ENCODE measurements at regions not wholly inside any gene's neighbourhood (a gene's known extent, or its start where the extent isn't known, plus 50 kb on each side); places are given as distances from the start of the nearest gene placed in this dataset.

DNA sequence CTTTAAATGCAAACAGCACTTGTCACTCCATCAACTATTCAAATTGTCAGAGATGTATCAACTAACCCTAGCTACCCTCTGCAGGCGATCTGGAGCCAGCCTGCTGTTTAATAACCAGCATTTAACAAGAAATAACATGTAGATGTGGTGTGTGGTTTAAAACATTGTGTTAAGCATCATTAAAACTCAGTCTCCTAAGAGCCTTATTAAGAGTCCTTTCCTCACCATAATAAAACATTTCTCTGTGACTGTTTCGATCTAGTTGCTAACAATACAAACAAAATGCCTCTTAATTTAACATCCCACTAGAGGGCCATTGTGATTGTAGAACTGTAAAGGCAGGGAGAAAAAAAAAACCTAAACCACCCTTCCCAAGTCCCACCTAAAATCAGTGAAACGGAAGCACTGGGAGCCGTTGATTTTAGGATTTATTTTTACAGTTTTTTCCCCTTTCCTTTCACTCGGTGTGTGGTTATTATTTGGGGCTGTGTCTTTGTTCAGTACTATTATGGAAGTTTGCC is 708.6 kb downstream of the C4orf33 start:
- no peak for ATAC-seq
- Histone ChIP-seq H4K20me1 (replicated peaks; ENCODE audit: control insufficient read depth, insufficient read depth, low read length) (no peaks in the 10 kb centered on the region), H3K36me3 (ENCODE audit: control insufficient read depth, insufficient read depth, low read length) (no peaks in the 10 kb centered on the region), H3K4me3 (no peak overlapping the region), H3K27ac (ENCODE audit: extremely low read depth, low read depth, low read length) (no peak overlapping the region), H2AFZ (ENCODE audit: low read depth, low read length) (no peak overlapping the region), H3K9me3 (replicated peaks; ENCODE audit: control insufficient read depth, insufficient read depth, low read depth, low read length) (no peaks in the 10 kb centered on the region), H3K27me3 (ENCODE audit: control insufficient read depth in 2 of 2, insufficient read depth in 2 of 2, low read length in 2 of 2) (no peaks in the 10 kb centered on the region), H3K4me2 (ENCODE audit: insufficient read depth, low read length) (no peak overlapping the region), H3K9me1 (ENCODE audit: control insufficient read depth, insufficient read depth, low read length) (no peaks in the 10 kb centered on the region), H3K79me2 (ENCODE audit: control insufficient read depth, insufficient read depth, low read length) (no peaks in the 10 kb centered on the region), H3K9ac (ENCODE audit: insufficient read depth in 1 of 2, low read depth in 2 of 2, low read length in 2 of 2) (no peak overlapping the region), H3K4me1 (replicated peaks in 1 of 2; ENCODE audit: control insufficient read depth in 2 of 2, insufficient read depth in 2 of 2, low read length in 2 of 2) (no peaks in the 10 kb centered on the region)
- no TSS peak for BruUV-seq (replicated peaks)
- no peak for FAIRE-seq
- in situ Hi-C loops (cut with MboI) = no loop called here
- no peak for DNase-seq (ENCODE audit: extremely low read depth in 1 of 4, low spot score in 3 of 4)
- TF ChIP-seq, protein P1, sequence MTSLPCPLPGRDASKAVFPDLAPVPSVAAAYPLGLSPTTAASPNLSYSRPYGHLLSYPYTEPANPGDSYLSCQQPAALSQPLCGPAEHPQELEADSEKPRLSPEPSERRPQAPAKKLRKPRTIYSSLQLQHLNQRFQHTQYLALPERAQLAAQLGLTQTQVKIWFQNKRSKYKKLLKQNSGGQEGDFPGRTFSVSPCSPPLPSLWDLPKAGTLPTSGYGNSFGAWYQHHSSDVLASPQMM (CRISPR knock-in tag; IDR thresholded peaks at IDR 0.05) = no peak
- TF ChIP-seq, protein P2, sequence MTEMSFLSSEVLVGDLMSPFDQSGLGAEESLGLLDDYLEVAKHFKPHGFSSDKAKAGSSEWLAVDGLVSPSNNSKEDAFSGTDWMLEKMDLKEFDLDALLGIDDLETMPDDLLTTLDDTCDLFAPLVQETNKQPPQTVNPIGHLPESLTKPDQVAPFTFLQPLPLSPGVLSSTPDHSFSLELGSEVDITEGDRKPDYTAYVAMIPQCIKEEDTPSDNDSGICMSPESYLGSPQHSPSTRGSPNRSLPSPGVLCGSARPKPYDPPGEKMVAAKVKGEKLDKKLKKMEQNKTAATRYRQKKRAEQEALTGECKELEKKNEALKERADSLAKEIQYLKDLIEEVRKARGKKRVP (CRISPR knock-in tag; IDR thresholded peaks at IDR 0.05) = no peak
- no peak for TF ChIP-seq ADNP (tag; IDR thresholded peaks at IDR 0.05)
- TF ChIP-seq, protein P3, sequence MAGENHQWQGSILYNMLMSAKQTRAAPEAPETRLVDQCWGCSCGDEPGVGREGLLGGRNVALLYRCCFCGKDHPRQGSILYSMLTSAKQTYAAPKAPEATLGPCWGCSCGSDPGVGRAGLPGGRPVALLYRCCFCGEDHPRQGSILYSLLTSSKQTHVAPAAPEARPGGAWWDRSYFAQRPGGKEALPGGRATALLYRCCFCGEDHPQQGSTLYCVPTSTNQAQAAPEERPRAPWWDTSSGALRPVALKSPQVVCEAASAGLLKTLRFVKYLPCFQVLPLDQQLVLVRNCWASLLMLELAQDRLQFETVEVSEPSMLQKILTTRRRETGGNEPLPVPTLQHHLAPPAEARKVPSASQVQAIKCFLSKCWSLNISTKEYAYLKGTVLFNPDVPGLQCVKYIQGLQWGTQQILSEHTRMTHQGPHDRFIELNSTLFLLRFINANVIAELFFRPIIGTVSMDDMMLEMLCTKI (IDR thresholded peaks at IDR 0.05; ENCODE audit: partially characterized antibody) = no peak
- TF ChIP-seq NFE2 (IDR thresholded peaks at IDR 0.05; ENCODE audit: low read depth) = no peak
- no peak for TF ChIP-seq SMAD3 (CRISPR knock-in tag; conservative IDR thresholded peaks at IDR 0.05)
- TF ChIP-seq CBX2 (IDR thresholded peaks at IDR 0.05; ENCODE audit: insufficient read depth, low read length, poor library complexity, severe bottlenecking) = no peak
- TF ChIP-seq ASH1L (IDR thresholded peaks at IDR 0.05; ENCODE audit: borderline replicate concordance, low read depth, partially characterized antibody) = no peak
- intact Hi-C loops (cut with micrococcal nuclease) = no loop called here
- CTCF ChIA-PET (ENCODE audit: low intra/inter-chr PET ratio) = no interaction called here
- 0% methylated on average over 5 of the region's 5 CpGs for WGBS (ENCODE audit: insufficient coverage, low coverage, missing lambda C conversion rate)
- POLR2A ChIA-PET = no interaction called here
